ENCODE measurements at regions not wholly inside any gene's neighbourhood (a gene's known extent, or its start where the extent isn't known, plus 50 kb on each side); places are given as distances from the start of the nearest gene placed in this dataset.

GRCh38 chr1:188846468-188846867 is 1631.2 kb downstream of the BRINP3 start:
- DNase-seq (ENCODE audit: low read depth) = no peak

GRCh38 chr1:188857526-188858087 is 1620.1 kb downstream of the BRINP3 start:
- DNase-seq (ENCODE audit: low read depth) = no peak
- no peak overlapping the region for H3K4me3 ChIP-seq (ENCODE audit: low read depth, low read length)

More at GRCh38 chr1:188846468-188846867, 1631.2 kb downstream of the BRINP3 start:
- H3K4me3 ChIP-seq (ENCODE audit: low read depth, low read length) = no peak overlapping the region

GRCh38 chr1:188867614-188868013 is 1610.0 kb downstream of the BRINP3 start:
- DNase-seq (ENCODE audit: low read depth) = no peak

GRCh38 chr1:188871164-188871563 is 1606.5 kb downstream of the BRINP3 start:
- no peak overlapping the region for H3K4me3 ChIP-seq (ENCODE audit: low read depth, low read length)
- no peak for DNase-seq (ENCODE audit: low read depth)

More at GRCh38 chr1:188867614-188868013, 1610.0 kb downstream of the BRINP3 start:
- H3K4me3 ChIP-seq (ENCODE audit: low read depth, low read length) = no peak overlapping the region

GRCh38 chr1:188872376-188872775 is 1605.3 kb downstream of the BRINP3 start:
- no peak overlapping the region for H3K4me3 ChIP-seq (ENCODE audit: low read depth, low read length)
- no peak for DNase-seq (ENCODE audit: low read depth)

GRCh38 chr1:188877668-188878067 is 1600.0 kb downstream of the BRINP3 start:
- DNase-seq (ENCODE audit: low read depth) = no peak
- no peak overlapping the region for H3K4me3 ChIP-seq (ENCODE audit: low read depth, low read length)

GRCh38 chr1:188888386-188888785 is 1589.3 kb downstream of the BRINP3 start:
- DNase-seq (ENCODE audit: low read depth) = peak; percentile 4
- H3K4me3 ChIP-seq (ENCODE audit: low read depth, low read length) = no peak overlapping the region

- no peak overlapping the region for H3K4me3 ChIP-seq (ENCODE audit: low read depth, low read length)
- no peak for DNase-seq (ENCODE audit: low read depth)
Measured at GRCh38 chr1:188889166-188889565, 1588.5 kb downstream of the BRINP3 start.

GRCh38 chr1:188891958-188892357 is 1585.7 kb downstream of the BRINP3 start:
- DNase-seq (ENCODE audit: low read depth) = no peak
- H3K4me3 ChIP-seq (ENCODE audit: low read depth, low read length) = no peak overlapping the region

- no peak overlapping the region for H3K4me3 ChIP-seq (ENCODE audit: low read depth, low read length)
- DNase-seq (ENCODE audit: low read depth) = no peak
Measured at GRCh38 chr1:188895611-188896010, 1582.1 kb downstream of the BRINP3 start.

- H3K4me3 ChIP-seq (ENCODE audit: low read depth, low read length) = no peak overlapping the region
- no peak for DNase-seq (ENCODE audit: low read depth)
Measured at GRCh38 chr1:188903241-188903640, 1574.4 kb downstream of the BRINP3 start.

- DNase-seq (ENCODE audit: low read depth) = no peak
- no peak overlapping the region for H3K4me3 ChIP-seq (ENCODE audit: low read depth, low read length)
Measured at GRCh38 chr1:188904201-188904600, 1573.5 kb downstream of the BRINP3 start.

- H3K4me3 ChIP-seq (ENCODE audit: low read depth, low read length) = no peak overlapping the region
- no peak for DNase-seq (ENCODE audit: low read depth)
Measured at GRCh38 chr1:188906921-188907641, 1570.6 kb downstream of the BRINP3 start.

- H3K4me3 ChIP-seq (ENCODE audit: low read depth, low read length) = no peak overlapping the region
- DNase-seq (ENCODE audit: low read depth) = no peak
Measured at GRCh38 chr1:188930382-188930781, 1547.3 kb downstream of the BRINP3 start.

GRCh38 chr1:188931506-188931905 is 1546.2 kb downstream of the BRINP3 start:
- H3K4me3 ChIP-seq (ENCODE audit: low read depth, low read length) = no peak overlapping the region
- DNase-seq (ENCODE audit: low read depth) = no peak

GRCh38 chr1:188937965-188938551 is 1539.6 kb downstream of the BRINP3 start:
- no peak for DNase-seq (ENCODE audit: low read depth)
- no peak overlapping the region for H3K4me3 ChIP-seq (ENCODE audit: low read depth, low read length)

- no peak overlapping the region for H3K4me3 ChIP-seq (ENCODE audit: low read depth, low read length)
- DNase-seq (ENCODE audit: low read depth) = no peak
Measured at GRCh38 chr1:188941986-188942385, 1535.7 kb downstream of the BRINP3 start.

GRCh38 chr1:188949701-188950100 is 1528.0 kb downstream of the BRINP3 start:
- no peak overlapping the region for H3K4me3 ChIP-seq (ENCODE audit: low read depth, low read length)
- DNase-seq (ENCODE audit: low read depth) = no peak

- H3K4me3 ChIP-seq (ENCODE audit: low read depth, low read length) = no peak overlapping the region
- DNase-seq (ENCODE audit: low read depth) = no peak
Measured at GRCh38 chr1:188958461-188959115, 1519.1 kb downstream of the BRINP3 start.

GRCh38 chr1:188986745-188987417 is 1490.8 kb downstream of the BRINP3 start:
- no peak overlapping the region for H3K4me3 ChIP-seq (ENCODE audit: low read depth, low read length)
- DNase-seq (ENCODE audit: low read depth) = no peak

Measured in skeletal muscle cell (primary cell).